Skin of body (tissue), 1 donor: ENCODE measurements at regions not wholly inside any gene's neighbourhood (a gene's known extent, or its start where the extent isn't known, plus 50 kb on each side); places are given as distances from the start of the nearest gene placed in this dataset.

Experiments used
- DNase-seq: peaks from one replicate; lab custom pipeline; 2025; lab: John Stamatoyannopoulos, UW

- no peak for DNase-seq
Measured at GRCh38 chr4:45985038-45985437, 138.8 kb downstream of the GABRG1 start.

- DNase-seq = no peak
Measured at GRCh38 chr4:45971108-45971507, 152.7 kb downstream of the GABRG1 start.

GRCh38 chr4:45957353-45957752, 166.5 kb downstream of the GABRG1 start:
- no peak for DNase-seq

GRCh38 chr4:45954276-45954675, 169.6 kb downstream of the GABRG1 start:
- DNase-seq = no peak

GRCh38 chr4:45951153-45951552, 172.7 kb downstream of the GABRG1 start:
- DNase-seq = no peak

- no peak for DNase-seq
Measured at GRCh38 chr4:45946699-45947098, 177.2 kb downstream of the GABRG1 start.

GRCh38 chr4:45944000-45944399, 179.9 kb downstream of the GABRG1 start:
- no peak for DNase-seq

GRCh38 chr4:45939056-45939455, 184.8 kb downstream of the GABRG1 start:
- DNase-seq = no peak

GRCh38 chr4:45931154-45931553, 192.7 kb downstream of the GABRG1 start:
- DNase-seq = no peak

GRCh38 chr4:45927641-45928040, 196.2 kb downstream of the GABRG1 start:
- no peak for DNase-seq

GRCh38 chr4:45925809-45926208, 198.0 kb downstream of the GABRG1 start:
- no peak for DNase-seq

- DNase-seq = no peak
Measured at GRCh38 chr4:45920861-45921260, 203.0 kb downstream of the GABRG1 start.

- DNase-seq = no peak
Measured at GRCh38 chr4:45910511-45910910, 213.3 kb downstream of the GABRG1 start.

GRCh38 chr4:45897946-45898585, 225.8 kb downstream of the GABRG1 start:
- DNase-seq = no peak

GRCh38 chr4:45883421-45883820, 240.4 kb downstream of the GABRG1 start:
- no peak for DNase-seq

- no peak for DNase-seq
Measured at GRCh38 chr4:45876235-45876890, 247.5 kb downstream of the GABRG1 start.

- DNase-seq = no peak
Measured at GRCh38 chr4:45869184-45869583, 254.7 kb downstream of the GABRG1 start.

GRCh38 chr4:45865781-45866180, 258.1 kb downstream of the GABRG1 start:
- DNase-seq = no peak

- DNase-seq = no peak
Measured at GRCh38 chr4:45855857-45856256, 268.0 kb downstream of the GABRG1 start.

GRCh38 chr4:45846016-45846415, 277.8 kb downstream of the GABRG1 start:
- DNase-seq = no peak

- no peak for DNase-seq
Measured at GRCh38 chr4:45841791-45842190, 282.1 kb downstream of the GABRG1 start.

- no peak for DNase-seq
Measured at GRCh38 chr4:45831692-45832091, 292.2 kb downstream of the GABRG1 start.

- no peak for DNase-seq
Measured at GRCh38 chr4:45803994-45804393, 319.9 kb downstream of the GABRG1 start.
